ENCODE measurements at regions not wholly inside any gene's neighbourhood (a gene's known extent, or its start where the extent isn't known, plus 50 kb on each side); places are given as distances from the start of the nearest gene placed in this dataset.

DNA sequence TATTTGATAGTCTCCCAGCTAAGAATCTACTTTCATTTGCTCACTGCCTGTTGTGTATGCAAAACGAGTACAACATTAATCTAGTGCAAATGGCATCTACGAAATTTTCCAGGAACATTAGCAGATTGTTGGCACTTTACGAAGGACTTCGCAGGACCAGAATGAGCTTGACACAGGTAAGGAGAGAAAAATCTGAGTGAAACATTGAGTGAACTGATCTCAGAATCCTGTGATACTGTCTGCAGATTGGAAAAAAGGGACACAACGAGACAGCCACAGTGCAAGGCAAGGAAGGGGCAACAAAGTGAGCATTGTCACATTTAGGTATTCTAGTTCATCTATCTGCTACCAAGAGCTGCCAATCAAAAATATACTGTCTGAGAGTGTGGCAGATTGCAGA, 350.5 kb downstream of the ZNF608 start:
- Histone ChIP-seq H3K36me3 (ENCODE audit: control insufficient read depth, insufficient read depth, low read length) (no peaks in the 10 kb centered on the region), H3K9ac (ENCODE audit: low read length) (no peak overlapping the region), H3K4me3 (ENCODE audit: low read length) (no peak overlapping the region), H3K27ac (ENCODE audit: low read depth, low read length) (no peak overlapping the region), H3K27me3 (ENCODE audit: control insufficient read depth, insufficient read depth, low read length) (no peaks in the 10 kb centered on the region), H3K4me1 (ENCODE audit: control insufficient read depth, insufficient read depth, low read length) (no peaks in the 10 kb centered on the region)

DNA sequence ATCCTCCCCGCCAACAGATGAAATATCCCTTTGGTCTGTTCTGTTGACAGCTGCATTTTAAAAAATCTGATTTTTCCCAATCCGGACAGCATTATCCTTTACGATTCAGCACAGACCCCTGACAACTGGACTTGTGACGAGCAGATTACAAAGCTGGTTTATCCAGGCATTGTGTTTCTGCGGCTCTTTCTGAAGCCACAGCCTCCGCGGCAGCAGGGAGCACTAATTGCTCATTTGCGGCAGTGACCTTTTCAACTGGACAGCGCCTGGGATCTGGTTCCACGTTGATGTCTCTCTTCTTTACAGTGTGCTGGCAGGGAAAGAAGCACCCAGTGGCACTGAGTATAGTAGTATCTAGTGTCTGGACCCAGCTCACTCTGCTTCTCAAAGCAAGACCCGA, 351.2 kb downstream of the ZNF608 start:
- Histone ChIP-seq H3K4me3 (ENCODE audit: low read length) (no peak overlapping the region), H3K27me3 (ENCODE audit: control insufficient read depth, insufficient read depth, low read length) (no peaks in the 10 kb centered on the region), H3K4me1 (ENCODE audit: control insufficient read depth, insufficient read depth, low read length) (no peaks in the 10 kb centered on the region), H3K36me3 (ENCODE audit: control insufficient read depth, insufficient read depth, low read length) (no peaks in the 10 kb centered on the region), H3K9ac (ENCODE audit: low read length) (no peak overlapping the region), H3K27ac (ENCODE audit: low read depth, low read length) (no peak overlapping the region)

DNA sequence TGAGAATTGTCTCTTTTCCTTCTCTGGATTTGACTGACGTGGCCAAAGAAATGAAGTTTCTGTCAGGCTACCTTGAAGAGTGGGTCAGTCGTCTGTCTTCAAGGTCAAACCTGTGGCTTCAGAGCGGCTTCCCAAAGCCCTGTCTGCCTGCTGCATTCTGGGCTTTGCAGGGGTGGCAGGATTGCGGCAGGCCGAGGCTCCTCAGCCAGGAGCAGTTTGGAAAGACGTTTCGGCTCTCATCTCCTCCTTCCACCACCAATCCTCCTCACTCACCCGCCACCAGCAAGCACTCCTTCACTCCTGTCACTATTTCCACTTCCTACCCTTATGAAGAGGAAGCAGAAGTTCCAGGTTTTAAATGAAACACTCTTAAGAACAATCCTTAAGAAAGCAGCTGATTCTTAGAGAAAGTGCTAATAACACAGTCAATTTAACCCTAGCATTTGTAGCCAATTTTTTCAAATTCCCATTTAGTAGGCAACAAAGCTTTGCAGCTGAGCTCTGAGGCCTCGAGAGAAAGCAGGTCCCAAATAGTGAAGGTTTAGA, 351.7 kb downstream of the ZNF608 start:
- Histone ChIP-seq H3K27me3 (ENCODE audit: control insufficient read depth, insufficient read depth, low read length) (no peaks in the 10 kb centered on the region), H3K27ac (ENCODE audit: low read depth, low read length) (no peak overlapping the region), H3K9ac (ENCODE audit: low read length) (no peak overlapping the region), H3K4me3 (ENCODE audit: low read length) (no peak overlapping the region), H3K36me3 (ENCODE audit: control insufficient read depth, insufficient read depth, low read length) (no peaks in the 10 kb centered on the region), H3K4me1 (ENCODE audit: control insufficient read depth, insufficient read depth, low read length) (no peaks in the 10 kb centered on the region)

DNA sequence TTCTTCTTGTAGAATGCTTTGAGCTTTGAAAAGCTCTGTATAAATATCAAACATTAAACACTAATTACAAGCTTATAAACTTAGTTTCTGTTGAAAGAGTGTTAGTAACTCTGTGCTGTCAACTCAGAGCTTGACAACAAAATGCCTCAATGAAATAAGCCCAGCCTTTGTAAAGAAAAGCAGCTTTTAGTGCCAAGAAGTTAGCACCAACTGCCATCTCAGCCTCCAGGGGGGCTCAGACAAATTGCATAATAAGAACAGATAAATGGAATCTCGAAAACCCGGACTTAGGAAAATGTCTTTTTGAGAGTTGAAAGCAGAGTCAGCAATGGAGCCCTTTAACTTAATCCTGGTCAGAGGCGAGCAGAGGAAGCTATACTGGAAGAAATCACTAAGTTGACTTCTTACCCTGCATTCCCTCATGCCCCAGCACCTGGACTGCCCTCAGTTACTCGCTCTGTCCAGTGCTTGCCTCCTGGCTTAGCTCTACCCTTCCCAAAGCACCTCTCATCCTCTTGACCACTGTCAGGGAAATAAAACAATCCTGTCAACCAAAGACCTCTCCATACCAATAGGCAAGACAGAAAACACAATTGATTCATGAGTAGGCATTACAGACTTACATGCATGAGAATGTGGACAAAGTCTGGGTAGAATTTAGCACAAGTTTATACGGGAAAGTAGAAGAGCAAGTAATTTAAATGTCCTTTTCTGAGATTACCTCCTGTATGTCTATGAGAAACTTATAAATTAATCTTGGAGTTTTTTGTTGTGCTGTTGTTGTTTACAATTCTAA, 352.7 kb downstream of the ZNF608 start:
- Histone ChIP-seq H3K27ac (ENCODE audit: low read depth, low read length) (no peak overlapping the region), H3K36me3 (ENCODE audit: control insufficient read depth, insufficient read depth, low read length) (no peaks in the 10 kb centered on the region), H3K27me3 (ENCODE audit: control insufficient read depth, insufficient read depth, low read length) (no peaks in the 10 kb centered on the region), H3K4me1 (ENCODE audit: control insufficient read depth, insufficient read depth, low read length) (no peaks in the 10 kb centered on the region), H3K4me3 (ENCODE audit: low read length) (no peak overlapping the region), H3K9ac (ENCODE audit: low read length) (no peak overlapping the region)

DNA sequence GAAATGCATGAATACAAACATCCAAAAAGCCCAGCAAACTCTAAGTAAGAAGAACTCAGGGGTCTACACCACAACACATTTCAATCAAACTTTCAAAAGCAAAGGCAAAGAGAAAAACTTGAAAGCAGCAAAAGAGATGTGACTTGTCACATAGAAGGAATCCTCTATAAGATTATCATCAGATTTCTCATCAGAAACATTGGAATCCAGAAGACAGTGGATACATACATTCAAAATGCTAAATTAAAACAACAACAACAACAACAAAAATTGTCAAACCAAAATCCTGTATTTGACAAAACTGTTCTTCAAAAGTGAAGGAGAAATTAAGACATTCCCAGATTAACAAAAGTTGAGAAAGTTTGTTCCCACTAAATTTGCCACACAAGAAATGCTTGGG, 362.7 kb downstream of the ZNF608 start:
- Histone ChIP-seq H3K27ac (ENCODE audit: low read depth, low read length) (no peak overlapping the region), H3K4me3 (ENCODE audit: low read length) (no peak overlapping the region), H3K27me3 (ENCODE audit: control insufficient read depth, insufficient read depth, low read length) (no peaks in the 10 kb centered on the region), H3K36me3 (ENCODE audit: control insufficient read depth, insufficient read depth, low read length) (no peaks in the 10 kb centered on the region), H3K4me1 (ENCODE audit: control insufficient read depth, insufficient read depth, low read length) (no peaks in the 10 kb centered on the region), H3K9ac (ENCODE audit: low read length) (no peak overlapping the region)

DNA sequence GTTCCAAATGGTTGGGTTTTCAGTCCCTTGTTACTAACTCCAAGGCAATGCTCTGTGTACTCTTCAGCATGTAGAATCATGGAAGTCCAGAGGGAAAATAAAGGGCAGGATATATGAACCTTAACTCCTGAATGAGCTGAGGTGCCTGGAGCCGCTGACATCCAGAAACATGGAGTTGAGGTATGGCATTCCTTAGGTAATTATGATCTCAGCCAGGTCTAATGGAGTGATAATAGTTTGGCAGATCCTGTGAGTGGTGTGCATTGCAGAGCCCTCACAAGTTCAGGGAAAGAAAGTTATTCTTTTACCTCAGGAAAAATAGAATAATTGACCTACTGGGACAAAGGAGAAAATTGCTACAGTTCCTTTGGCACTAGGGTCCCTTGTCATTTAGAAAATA, 369.1 kb downstream of the ZNF608 start:
- Histone ChIP-seq H3K36me3 (ENCODE audit: control insufficient read depth, insufficient read depth, low read length) (no peaks in the 10 kb centered on the region), H3K4me1 (ENCODE audit: control insufficient read depth, insufficient read depth, low read length) (no peaks in the 10 kb centered on the region), H3K4me3 (ENCODE audit: low read length) (no peak overlapping the region), H3K9ac (ENCODE audit: low read length) (no peak overlapping the region), H3K27me3 (ENCODE audit: control insufficient read depth, insufficient read depth, low read length) (no peaks in the 10 kb centered on the region), H3K27ac (ENCODE audit: low read depth, low read length) (no peak overlapping the region)

DNA sequence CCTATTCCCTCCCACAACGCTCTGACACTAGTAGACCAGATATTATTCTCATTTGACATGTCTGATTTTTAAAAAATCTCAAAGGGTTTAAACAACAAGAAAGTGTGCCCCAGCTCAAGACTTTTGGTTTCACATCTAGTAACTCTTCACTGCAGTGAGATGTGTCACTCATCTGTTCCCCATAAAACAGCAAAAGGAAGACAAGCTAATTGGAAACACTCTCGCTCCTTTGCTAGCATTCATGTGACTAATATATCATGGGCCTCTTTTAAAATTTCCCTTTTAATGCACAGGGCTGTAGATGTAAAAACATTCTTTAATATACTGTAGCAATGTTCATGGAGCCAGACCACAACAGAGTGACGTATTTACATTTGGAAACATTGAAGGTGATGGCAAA, 372.6 kb downstream of the ZNF608 start:
- H3K27ac ChIP-seq (ENCODE audit: low read depth, low read length) = no peak overlapping the region
- peaks cover 5% of the 10 kb centered on the region for H3K4me1 ChIP-seq (ENCODE audit: control insufficient read depth, insufficient read depth, low read length)
- no peak overlapping the region for H3K9ac ChIP-seq (ENCODE audit: low read length)
- H3K27me3 ChIP-seq (ENCODE audit: control insufficient read depth, insufficient read depth, low read length) = no peaks in the 10 kb centered on the region
- no peak overlapping the region for H3K4me3 ChIP-seq (ENCODE audit: low read length)
- H3K36me3 ChIP-seq (ENCODE audit: control insufficient read depth, insufficient read depth, low read length) = no peaks in the 10 kb centered on the region

DNA sequence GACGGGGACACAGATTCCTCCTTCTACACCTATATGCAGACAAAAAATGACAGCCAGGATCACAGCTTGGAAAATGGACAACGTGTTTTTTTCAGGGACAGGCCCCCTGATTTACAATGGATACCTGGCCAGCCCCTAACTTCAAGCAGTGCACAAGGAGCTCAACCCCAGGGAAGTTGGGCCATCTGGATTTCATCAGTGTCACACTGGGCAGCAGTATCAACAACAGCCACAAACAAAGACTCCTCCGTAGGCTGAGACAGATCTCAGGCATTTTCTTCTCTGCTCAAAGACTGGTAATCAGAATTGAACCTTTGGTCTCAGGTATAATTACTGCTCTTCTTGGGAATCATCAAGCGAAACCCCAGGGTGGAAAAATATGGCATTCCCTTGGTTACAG, 374.0 kb downstream of the ZNF608 start:
- H3K4me3 ChIP-seq (ENCODE audit: low read length) = no peak overlapping the region
- H3K36me3 ChIP-seq (ENCODE audit: control insufficient read depth, insufficient read depth, low read length) = no peaks in the 10 kb centered on the region
- no peak overlapping the region for H3K27ac ChIP-seq (ENCODE audit: low read depth, low read length)

DNA sequence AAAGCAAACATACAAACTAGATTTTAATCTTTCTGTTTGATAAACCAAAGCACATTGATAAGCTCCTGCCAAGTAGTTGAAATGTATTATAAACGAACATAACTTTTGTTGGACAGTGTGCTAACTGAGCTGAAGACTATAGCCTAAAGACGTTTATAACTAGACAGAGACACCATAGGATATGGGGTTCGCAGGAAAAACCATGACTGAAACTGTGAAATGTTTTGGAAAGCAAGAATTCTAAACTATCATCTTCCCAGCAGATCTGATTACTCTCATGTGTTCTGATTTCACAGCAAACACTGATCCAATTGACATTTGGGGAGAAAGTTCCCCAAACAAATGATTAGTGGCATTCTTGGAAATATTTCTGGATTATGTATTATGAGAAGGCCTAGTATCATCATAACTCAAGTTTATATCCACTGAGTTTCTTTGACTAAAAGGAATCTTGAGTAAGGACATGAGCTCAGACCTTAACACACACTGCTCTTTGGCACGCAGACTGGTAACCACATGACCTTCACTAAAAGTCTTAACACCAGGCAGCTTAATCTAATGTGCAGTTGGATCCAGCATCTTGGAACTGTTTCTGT, 375.2 kb downstream of the ZNF608 start:
- no peak overlapping the region for H3K4me3 ChIP-seq (ENCODE audit: low read length)
- H3K4me1 ChIP-seq (ENCODE audit: control insufficient read depth, insufficient read depth, low read length) = peaks cover 5% of the 10 kb centered on the region
- H3K27me3 ChIP-seq (ENCODE audit: control insufficient read depth, insufficient read depth, low read length) = no peaks in the 10 kb centered on the region
- H3K36me3 ChIP-seq (ENCODE audit: control insufficient read depth, insufficient read depth, low read length) = no peaks in the 10 kb centered on the region
- no peak overlapping the region for H3K27ac ChIP-seq (ENCODE audit: low read depth, low read length)
- H3K9ac ChIP-seq (ENCODE audit: low read length) = no peak overlapping the region

More for the DNA sequence above, 374.0 kb downstream of the ZNF608 start:
- Histone ChIP-seq H3K27me3 (ENCODE audit: control insufficient read depth, insufficient read depth, low read length) (no peaks in the 10 kb centered on the region), H3K4me1 (ENCODE audit: control insufficient read depth, insufficient read depth, low read length) (peaks cover 5% of the 10 kb centered on the region), H3K9ac (ENCODE audit: low read length) (no peak overlapping the region)

DNA sequence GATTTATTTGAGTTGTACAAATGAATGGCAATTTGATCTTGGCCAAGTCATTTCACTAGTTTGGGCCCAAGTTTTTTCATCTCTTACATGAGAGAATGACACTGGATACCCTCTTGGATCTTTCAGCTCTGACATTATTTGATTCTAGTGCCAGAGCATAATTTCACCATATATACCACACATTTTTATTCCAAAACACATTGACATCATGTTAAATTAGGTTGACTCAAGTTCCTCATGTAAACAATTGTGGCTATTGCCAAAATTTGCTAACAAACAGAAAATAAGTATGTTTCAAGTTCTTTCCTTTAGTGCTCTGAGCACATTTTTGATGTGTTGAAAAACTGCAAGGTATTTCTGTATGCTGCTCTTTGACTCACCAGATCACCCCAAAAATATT, 375.8 kb downstream of the ZNF608 start:
- Histone ChIP-seq H3K4me3 (ENCODE audit: low read length) (no peak overlapping the region), H3K27ac (ENCODE audit: low read depth, low read length) (no peak overlapping the region), H3K9ac (ENCODE audit: low read length) (no peak overlapping the region), H3K27me3 (ENCODE audit: control insufficient read depth, insufficient read depth, low read length) (no peaks in the 10 kb centered on the region), H3K36me3 (ENCODE audit: control insufficient read depth, insufficient read depth, low read length) (no peaks in the 10 kb centered on the region), H3K4me1 (ENCODE audit: control insufficient read depth, insufficient read depth, low read length) (peaks cover 5% of the 10 kb centered on the region)

DNA sequence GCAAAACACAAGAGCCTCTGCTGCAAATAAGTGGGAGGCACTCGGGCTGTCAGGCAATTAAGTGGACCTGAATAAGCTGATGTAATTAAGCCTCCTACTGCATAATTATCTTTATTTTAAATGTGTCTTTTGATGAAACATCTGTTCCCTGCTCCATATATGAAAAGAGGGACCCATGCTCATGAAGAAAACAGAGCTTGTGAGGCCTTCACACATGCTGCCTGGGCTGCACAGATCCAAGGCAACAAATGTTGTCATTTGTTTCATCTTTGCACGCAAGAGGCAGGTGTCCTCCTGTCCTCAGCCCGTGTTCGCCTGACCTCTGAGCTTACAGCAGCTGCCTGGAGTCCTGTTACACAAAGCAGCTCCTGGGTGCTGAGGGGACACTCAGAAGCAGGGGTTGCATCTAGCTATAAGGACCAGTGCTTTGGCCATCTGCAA, 381.1 kb downstream of the ZNF608 start:
- H3K27ac ChIP-seq (ENCODE audit: low read depth, low read length) = no peak overlapping the region
- no peak overlapping the region for H3K9ac ChIP-seq (ENCODE audit: low read length)
- no peaks in the 10 kb centered on the region for H3K36me3 ChIP-seq (ENCODE audit: control insufficient read depth, insufficient read depth, low read length)
- H3K27me3 ChIP-seq (ENCODE audit: control insufficient read depth, insufficient read depth, low read length) = no peaks in the 10 kb centered on the region
- no peaks in the 10 kb centered on the region for H3K4me1 ChIP-seq (ENCODE audit: control insufficient read depth, insufficient read depth, low read length)
- no peak overlapping the region for H3K4me3 ChIP-seq (ENCODE audit: low read length)

DNA sequence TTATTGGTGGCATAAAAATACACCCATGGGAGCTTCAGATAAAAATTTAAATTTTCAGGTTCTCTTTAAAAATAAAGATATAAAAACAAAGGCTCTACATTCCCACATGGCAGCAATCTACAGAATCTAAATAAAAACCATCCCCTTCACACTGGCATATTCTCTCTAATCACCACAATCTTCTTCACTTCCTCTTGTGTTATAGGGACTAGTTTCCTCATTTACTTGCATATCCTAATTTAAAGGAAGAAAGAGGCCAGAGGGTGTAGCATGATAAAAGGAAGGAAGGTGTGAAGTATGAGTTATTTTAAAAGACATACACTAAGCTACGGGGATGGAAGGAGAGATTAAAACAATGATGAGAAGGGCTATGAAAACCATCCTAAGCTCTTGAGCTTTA, 390.5 kb downstream of the ZNF608 start:
- Histone ChIP-seq H3K9ac (ENCODE audit: low read length) (no peak overlapping the region), H3K27ac (ENCODE audit: low read depth, low read length) (no peak overlapping the region), H3K27me3 (ENCODE audit: control insufficient read depth, insufficient read depth, low read length) (no peaks in the 10 kb centered on the region), H3K4me1 (ENCODE audit: control insufficient read depth, insufficient read depth, low read length) (no peaks in the 10 kb centered on the region), H3K4me3 (ENCODE audit: low read length) (no peak overlapping the region), H3K36me3 (ENCODE audit: control insufficient read depth, insufficient read depth, low read length) (no peaks in the 10 kb centered on the region)

DNA sequence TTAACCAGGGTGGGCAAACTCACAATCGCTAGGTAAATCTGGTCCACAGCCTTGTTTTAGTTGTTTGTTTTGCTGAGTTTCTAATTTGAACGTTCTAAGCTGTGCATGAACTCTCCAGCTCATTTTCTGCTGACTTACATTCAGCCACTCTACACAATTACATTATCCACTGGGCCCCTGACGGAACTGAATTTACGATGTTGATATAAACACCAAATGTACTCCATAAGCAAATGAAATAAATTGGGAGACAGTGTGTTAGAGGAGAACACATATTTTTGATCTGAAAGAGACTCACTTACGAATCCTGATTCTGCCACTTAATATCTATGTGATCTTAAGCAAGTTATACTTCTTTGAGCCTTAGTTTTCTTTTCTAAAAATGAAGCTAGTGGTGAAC, 393.4 kb downstream of the ZNF608 start:
- Histone ChIP-seq H3K27me3 (ENCODE audit: control insufficient read depth, insufficient read depth, low read length) (no peaks in the 10 kb centered on the region), H3K27ac (ENCODE audit: low read depth, low read length) (no peak overlapping the region), H3K36me3 (ENCODE audit: control insufficient read depth, insufficient read depth, low read length) (no peaks in the 10 kb centered on the region), H3K4me1 (ENCODE audit: control insufficient read depth, insufficient read depth, low read length) (no peaks in the 10 kb centered on the region), H3K4me3 (ENCODE audit: low read length) (no peak overlapping the region), H3K9ac (ENCODE audit: low read length) (no peak overlapping the region)

Data from rectal smooth muscle tissue (tissue), 1 donor.